ENCODE measurements at regions not wholly inside any gene's neighbourhood (a gene's known extent, or its start where the extent isn't known, plus 50 kb on each side); places are given as distances from the start of the nearest gene placed in this dataset.

DNA sequence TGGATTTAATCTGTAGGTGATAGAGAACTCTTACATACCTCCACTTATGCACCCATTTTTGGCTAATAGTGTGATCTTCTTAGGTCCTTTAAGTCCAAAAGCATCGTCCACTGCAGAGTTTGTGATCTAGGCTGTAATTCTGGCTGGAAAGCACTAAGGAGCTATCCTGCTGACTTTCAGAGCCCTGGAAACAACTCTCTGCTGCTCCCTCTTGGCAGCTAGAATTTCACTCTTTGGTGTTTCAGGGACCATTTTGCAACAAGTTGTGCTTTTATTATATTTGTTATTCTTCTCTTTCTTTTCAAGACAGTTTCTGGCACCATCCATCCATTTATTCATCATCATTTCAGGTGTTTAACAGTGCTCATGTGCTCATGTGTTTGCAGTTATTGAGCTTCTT lies 130.0 kb downstream of the RBM46 start:
- TF ChIP-seq, protein P1, sequence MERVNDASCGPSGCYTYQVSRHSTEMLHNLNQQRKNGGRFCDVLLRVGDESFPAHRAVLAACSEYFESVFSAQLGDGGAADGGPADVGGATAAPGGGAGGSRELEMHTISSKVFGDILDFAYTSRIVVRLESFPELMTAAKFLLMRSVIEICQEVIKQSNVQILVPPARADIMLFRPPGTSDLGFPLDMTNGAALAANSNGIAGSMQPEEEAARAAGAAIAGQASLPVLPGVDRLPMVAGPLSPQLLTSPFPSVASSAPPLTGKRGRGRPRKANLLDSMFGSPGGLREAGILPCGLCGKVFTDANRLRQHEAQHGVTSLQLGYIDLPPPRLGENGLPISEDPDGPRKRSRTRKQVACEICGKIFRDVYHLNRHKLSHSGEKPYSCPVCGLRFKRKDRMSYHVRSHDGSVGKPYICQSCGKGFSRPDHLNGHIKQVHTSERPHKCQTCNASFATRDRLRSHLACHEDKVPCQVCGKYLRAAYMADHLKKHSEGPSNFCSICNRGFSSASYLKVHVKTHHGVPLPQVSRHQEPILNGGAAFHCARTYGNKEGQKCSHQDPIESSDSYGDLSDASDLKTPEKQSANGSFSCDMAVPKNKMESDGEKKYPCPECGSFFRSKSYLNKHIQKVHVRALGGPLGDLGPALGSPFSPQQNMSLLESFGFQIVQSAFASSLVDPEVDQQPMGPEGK (CRISPR knock-in tag; IDR thresholded peaks at IDR 0.05; ENCODE audit: borderline replicate concordance), result no peak
- TF ChIP-seq OSR1 (CRISPR knock-in tag; IDR thresholded peaks at IDR 0.05), result no peak
- TF ChIP-seq TSHZ2 (CRISPR knock-in tag; IDR thresholded peaks at IDR 0.05), result no peak
- no peak for TF ChIP-seq ZFP3 (CRISPR knock-in tag; IDR thresholded peaks at IDR 0.05)
- no peak for TF ChIP-seq GLIS3 (CRISPR knock-in tag; IDR thresholded peaks at IDR 0.05)

Measured in SK-N-SH treated with all-trans-retinoic acid at 6 μM for 48 hours (cell line).